ENCODE measurements at regions not wholly inside any gene's neighbourhood (a gene's known extent, or its start where the extent isn't known, plus 50 kb on each side); places are given as distances from the start of the nearest gene placed in this dataset.
"Not testable (repeated sequence)": the region's sequence is repeated elsewhere in the genome, so short reads cannot be mapped to it uniquely, and the experiment has no call there.

DNA sequence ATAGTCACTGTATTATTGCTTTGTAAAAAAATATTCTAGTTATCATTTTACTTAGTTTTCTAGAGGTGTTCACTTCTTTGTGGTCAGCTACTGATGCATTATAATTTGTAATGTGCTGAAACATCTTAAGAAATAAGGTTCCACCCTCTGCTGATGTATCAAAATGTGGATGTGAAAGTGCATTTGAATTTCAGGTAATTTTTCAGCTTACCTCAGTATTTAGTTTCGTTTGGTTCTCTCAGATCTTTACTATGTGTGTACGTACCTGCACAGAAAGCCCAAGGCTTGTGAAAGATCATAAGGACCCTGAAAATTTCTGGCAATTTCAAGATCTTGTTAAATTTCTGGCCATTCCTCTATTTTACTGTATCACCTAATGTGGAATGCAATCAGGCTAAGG is 542.3 kb upstream of the TPK1 start:
- DNase-seq (ENCODE audit: low spot score), result no peak
- TF ChIP-seq, protein P1, sequence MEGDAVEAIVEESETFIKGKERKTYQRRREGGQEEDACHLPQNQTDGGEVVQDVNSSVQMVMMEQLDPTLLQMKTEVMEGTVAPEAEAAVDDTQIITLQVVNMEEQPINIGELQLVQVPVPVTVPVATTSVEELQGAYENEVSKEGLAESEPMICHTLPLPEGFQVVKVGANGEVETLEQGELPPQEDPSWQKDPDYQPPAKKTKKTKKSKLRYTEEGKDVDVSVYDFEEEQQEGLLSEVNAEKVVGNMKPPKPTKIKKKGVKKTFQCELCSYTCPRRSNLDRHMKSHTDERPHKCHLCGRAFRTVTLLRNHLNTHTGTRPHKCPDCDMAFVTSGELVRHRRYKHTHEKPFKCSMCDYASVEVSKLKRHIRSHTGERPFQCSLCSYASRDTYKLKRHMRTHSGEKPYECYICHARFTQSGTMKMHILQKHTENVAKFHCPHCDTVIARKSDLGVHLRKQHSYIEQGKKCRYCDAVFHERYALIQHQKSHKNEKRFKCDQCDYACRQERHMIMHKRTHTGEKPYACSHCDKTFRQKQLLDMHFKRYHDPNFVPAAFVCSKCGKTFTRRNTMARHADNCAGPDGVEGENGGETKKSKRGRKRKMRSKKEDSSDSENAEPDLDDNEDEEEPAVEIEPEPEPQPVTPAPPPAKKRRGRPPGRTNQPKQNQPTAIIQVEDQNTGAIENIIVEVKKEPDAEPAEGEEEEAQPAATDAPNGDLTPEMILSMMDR (IDR thresholded peaks at IDR 0.05; ENCODE audit: borderline replicate concordance, control extremely low read depth, extremely low read depth, insufficient read depth, missing control alignments), result no peak

DNA sequence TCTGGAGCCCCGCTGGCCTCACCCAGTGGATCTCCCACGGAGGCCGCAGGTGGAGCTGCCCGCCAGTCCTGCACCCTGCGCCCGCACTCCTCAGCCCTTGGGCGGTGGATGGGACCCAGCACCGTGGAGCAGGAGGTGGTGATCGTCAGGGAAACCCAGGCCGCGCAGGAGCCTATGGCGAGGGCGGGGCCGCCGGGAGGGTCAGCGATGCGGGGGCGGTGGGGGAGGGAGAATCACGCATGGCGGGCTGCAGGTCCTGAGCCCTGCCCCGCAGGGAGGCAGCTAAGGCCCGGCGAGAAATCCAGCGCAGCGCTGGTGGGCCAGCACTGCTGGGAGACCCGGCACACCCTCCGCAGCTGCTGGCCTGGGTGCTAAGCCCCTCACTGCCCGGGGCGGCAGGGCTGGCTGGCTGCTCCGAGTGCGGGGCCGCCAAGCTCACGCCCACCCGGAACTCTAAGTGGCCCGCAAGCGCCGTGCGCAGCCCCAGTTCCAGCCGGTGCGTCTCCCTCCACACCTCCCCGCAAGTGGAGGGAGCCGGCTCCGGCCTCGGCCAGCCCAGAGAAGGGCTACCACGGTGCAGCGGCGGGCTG is 524.8 kb upstream of the TPK1 start:
- no peak for DNase-seq (ENCODE audit: low spot score)
- in situ Hi-C loops (cut with MboI; ENCODE audit: low sequenced_read_pairs, unreplicated experiment), result no loop called here
- TF ChIP-seq, protein P1 (IDR thresholded peaks at IDR 0.05; ENCODE audit: borderline replicate concordance, control extremely low read depth, extremely low read depth, insufficient read depth, missing control alignments), result no peak

More for the DNA sequence above, 542.3 kb upstream of the TPK1 start:
- in situ Hi-C loops (cut with MboI; ENCODE audit: low sequenced_read_pairs, unreplicated experiment), result no loop called here

DNA sequence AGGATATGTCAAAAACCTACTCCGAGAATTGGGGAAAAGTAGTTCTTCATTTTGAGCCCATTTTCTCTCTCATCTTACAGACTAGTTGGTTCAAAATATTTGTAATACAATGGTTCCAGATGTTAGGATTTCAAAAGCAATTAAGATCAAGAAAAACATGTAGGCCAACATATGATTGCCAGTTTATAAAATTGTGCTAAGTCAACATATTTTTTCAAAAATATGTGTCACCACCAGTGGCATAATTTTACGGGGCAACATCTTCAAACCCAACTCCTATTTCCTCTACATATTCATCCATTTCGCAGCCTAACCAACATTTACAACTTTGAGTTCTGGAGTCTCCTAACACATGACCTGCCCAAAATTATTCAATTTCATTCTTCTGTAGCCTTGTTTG is 514.5 kb upstream of the TPK1 start:
- TF ChIP-seq, protein P1 (IDR thresholded peaks at IDR 0.05; ENCODE audit: borderline replicate concordance, control extremely low read depth, extremely low read depth, insufficient read depth, missing control alignments), result no peak
- no peak for DNase-seq (ENCODE audit: low spot score)
- in situ Hi-C loops (cut with MboI; ENCODE audit: low sequenced_read_pairs, unreplicated experiment), result no loop called here

DNA sequence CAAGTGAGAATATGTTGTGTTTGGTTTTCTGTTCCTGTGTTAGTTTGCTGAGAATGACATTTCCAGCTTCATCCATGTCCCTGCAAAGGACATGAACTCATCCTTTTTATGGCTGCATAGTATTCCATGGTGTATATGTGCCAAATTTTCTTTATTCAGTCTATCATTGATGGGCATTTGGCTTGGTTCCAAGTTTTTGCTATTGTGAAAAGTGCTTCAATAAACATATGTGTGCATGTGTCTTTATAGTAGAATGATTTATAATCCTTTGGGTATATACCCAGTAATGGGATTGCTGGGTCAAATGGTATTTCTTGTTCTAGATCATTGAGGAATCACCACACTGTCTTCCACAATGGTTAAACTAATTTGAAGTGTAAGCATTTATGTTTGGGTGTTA is 513.6 kb upstream of the TPK1 start:
- in situ Hi-C loops (cut with MboI; ENCODE audit: low sequenced_read_pairs, unreplicated experiment); DNase-seq (ENCODE audit: low spot score): not testable (repeated sequence)

DNA sequence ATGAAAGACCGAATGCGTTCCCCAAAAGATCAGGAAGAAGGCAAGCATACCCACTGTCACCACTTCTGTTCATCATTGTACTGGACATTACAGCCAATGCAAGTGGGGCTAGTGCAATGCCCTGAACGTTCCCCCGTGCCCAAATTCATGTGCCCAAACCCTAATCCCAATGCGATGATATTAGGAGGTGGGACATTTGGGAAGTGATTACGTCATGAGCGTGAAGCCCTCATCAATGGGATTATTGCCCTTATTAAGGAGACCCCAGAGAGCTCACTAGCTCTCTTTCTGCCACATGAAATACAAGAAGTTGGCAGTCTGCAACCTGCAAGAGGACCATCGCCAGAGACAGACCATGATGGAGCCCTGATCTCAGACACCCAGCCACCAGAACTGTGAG is 511.4 kb upstream of the TPK1 start:
- TF ChIP-seq, protein P1 (IDR thresholded peaks at IDR 0.05; ENCODE audit: borderline replicate concordance, control extremely low read depth, extremely low read depth, insufficient read depth, missing control alignments), result no peak
- no peak for DNase-seq (ENCODE audit: low spot score)

DNA sequence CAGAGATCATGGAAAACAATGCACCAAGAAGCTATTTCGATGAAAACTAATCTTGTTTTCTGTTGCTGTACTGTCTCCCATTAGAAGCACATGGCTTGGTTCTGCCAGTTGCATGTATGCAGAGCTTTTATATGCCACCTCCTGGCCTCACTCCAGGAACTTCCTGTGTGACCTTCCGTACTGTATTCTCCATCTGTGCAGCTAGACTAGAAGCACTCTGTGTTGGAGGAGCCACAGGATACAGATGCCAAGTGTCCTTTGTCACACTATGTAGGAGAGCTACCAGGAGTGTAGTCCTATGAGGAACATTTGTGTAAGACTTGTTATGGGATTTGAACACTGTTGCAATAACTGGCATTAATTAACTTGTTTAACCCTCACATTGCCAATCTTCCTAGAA is 503.5 kb upstream of the TPK1 start:
- TF ChIP-seq, protein P1 (IDR thresholded peaks at IDR 0.05; ENCODE audit: borderline replicate concordance, control extremely low read depth, extremely low read depth, insufficient read depth, missing control alignments), result no peak
- in situ Hi-C loops (cut with MboI; ENCODE audit: low sequenced_read_pairs, unreplicated experiment), result no loop called here
- DNase-seq (ENCODE audit: low spot score), result no peak

More for the DNA sequence above, 511.4 kb upstream of the TPK1 start:
- in situ Hi-C loops (cut with MboI; ENCODE audit: low sequenced_read_pairs, unreplicated experiment), result no loop called here

DNA sequence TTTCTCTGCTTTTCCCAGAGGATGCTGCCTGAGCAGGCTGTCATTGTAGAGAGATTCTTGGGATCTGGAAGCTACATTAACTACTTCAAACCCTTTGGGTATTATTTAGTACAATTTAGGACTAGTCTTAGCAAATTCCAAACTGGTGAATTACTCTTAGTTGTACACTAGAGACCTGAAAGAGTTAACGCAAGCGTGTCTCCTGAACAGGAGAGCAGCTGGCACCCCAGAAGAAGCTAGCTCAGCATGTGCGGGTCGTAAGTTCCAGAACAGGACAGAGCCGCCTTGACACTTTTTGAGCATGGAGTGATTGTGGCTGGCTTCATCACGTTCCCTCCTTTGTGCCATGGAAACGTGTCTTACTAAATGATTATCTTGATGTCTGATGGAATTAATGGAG is 495.7 kb upstream of the TPK1 start:
- TF ChIP-seq, protein P1 (IDR thresholded peaks at IDR 0.05; ENCODE audit: borderline replicate concordance, control extremely low read depth, extremely low read depth, insufficient read depth, missing control alignments), result no peak
- in situ Hi-C loops (cut with MboI; ENCODE audit: low sequenced_read_pairs, unreplicated experiment), result no loop called here
- DNase-seq (ENCODE audit: low spot score), result no peak
